ENCODE measurements at regions not wholly inside any gene's neighbourhood (a gene's known extent, or its start where the extent isn't known, plus 50 kb on each side); places are given as distances from the start of the nearest gene placed in this dataset.

DNA sequence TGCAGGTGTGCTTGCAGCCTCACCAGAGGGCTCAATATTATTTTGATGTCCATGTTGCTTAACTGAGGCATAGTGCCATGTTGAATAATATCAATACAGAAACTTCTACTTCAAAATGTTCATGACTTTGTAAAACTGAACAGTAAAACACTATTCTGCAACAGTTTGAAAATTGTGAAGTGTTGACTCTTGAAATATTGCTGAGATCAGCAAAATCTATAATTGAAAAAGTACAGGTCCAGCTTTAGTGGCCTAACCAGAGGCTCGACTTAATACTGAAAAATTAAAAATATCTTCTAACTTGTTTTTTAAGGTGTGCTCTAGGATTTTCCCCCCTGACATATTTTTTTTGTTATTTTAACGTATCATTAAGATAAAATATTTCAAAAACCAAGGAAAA is 1460.7 kb downstream of the EFNB2 start (continued):
- TF ChIP-seq, protein P1, sequence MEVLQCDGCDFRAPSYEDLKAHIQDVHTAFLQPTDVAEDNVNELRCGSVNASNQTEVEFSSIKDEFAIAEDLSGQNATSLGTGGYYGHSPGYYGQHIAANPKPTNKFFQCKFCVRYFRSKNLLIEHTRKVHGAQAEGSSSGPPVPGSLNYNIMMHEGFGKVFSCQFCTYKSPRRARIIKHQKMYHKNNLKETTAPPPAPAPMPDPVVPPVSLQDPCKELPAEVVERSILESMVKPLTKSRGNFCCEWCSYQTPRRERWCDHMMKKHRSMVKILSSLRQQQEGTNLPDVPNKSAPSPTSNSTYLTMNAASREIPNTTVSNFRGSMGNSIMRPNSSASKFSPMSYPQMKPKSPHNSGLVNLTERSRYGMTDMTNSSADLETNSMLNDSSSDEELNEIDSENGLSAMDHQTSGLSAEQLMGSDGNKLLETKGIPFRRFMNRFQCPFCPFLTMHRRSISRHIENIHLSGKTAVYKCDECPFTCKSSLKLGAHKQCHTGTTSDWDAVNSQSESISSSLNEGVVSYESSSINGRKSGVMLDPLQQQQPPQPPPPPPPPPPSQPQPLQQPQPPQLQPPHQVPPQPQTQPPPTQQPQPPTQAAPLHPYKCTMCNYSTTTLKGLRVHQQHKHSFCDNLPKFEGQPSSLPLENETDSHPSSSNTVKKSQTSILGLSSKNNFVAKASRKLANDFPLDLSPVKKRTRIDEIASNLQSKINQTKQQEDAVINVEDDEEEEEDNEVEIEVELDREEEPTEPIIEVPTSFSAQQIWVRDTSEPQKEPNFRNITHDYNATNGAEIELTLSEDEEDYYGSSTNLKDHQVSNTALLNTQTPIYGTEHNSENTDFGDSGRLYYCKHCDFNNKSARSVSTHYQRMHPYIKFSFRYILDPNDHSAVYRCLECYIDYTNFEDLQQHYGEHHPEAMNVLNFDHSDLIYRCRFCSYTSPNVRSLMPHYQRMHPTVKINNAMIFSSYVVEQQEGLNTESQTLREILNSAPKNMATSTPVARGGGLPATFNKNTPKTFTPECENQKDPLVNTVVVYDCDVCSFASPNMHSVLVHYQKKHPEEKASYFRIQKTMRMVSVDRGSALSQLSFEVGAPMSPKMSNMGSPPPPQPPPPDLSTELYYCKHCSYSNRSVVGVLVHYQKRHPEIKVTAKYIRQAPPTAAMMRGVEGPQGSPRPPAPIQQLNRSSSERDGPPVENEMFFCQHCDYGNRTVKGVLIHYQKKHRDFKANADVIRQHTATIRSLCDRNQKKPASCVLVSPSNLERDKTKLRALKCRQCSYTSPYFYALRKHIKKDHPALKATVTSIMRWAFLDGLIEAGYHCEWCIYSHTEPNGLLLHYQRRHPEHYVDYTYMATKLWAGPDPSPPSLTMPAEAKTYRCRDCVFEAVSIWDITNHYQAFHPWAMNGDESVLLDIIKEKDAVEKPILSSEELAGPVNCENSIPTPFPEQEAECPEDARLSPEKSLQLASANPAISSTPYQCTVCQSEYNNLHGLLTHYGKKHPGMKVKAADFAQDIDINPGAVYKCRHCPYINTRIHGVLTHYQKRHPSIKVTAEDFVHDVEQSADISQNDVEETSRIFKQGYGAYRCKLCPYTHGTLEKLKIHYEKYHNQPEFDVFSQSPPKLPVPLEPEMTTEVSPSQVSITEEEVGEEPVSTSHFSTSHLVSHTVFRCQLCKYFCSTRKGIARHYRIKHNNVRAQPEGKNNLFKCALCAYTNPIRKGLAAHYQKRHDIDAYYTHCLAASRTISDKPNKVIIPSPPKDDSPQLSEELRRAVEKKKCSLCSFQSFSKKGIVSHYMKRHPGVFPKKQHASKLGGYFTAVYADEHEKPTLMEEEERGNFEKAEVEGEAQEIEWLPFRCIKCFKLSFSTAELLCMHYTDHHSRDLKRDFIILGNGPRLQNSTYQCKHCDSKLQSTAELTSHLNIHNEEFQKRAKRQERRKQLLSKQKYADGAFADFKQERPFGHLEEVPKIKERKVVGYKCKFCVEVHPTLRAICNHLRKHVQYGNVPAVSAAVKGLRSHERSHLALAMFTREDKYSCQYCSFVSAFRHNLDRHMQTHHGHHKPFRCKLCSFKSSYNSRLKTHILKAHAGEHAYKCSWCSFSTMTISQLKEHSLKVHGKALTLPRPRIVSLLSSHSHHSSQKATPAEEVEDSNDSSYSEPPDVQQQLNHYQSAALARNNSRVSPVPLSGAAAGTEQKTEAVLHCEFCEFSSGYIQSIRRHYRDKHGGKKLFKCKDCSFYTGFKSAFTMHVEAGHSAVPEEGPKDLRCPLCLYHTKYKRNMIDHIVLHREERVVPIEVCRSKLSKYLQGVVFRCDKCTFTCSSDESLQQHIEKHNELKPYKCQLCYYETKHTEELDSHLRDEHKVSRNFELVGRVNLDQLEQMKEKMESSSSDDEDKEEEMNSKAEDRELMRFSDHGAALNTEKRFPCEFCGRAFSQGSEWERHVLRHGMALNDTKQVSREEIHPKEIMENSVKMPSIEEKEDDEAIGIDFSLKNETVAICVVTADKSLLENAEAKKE (CRISPR knock-in tag; IDR thresholded peaks at IDR 0.05) = no peak
- TF ChIP-seq ZNF331 (CRISPR knock-in tag; IDR thresholded peaks at IDR 0.05; ENCODE audit: low read depth) (no peak), NANOG (IDR thresholded peaks at IDR 0.05; ENCODE audit: borderline replicate concordance) (no peak)
- TF ChIP-seq, protein P2, sequence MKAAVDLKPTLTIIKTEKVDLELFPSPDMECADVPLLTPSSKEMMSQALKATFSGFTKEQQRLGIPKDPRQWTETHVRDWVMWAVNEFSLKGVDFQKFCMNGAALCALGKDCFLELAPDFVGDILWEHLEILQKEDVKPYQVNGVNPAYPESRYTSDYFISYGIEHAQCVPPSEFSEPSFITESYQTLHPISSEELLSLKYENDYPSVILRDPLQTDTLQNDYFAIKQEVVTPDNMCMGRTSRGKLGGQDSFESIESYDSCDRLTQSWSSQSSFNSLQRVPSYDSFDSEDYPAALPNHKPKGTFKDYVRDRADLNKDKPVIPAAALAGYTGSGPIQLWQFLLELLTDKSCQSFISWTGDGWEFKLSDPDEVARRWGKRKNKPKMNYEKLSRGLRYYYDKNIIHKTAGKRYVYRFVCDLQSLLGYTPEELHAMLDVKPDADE (IDR thresholded peaks at IDR 0.05) = no peak

DNA sequence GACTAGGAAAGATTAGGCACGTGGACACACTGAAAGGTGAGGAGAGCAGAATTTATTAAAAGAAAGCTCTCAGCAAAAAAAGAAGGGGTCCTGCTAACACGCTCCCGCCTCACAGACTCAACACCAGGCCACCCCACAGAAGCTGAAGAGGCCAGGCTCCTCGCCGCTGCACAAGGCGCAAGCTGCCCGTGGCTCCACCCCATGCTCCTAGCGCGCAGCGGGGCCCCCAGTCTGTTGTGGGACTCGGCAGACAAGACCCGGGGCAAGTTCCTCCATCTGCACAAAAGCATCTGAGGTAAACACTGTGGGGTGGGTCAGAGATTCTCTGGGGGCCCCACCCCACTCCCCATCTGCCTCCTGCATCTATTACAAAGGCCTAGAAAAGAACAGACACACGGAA is 1462.4 kb downstream of the EFNB2 start:
- no peaks in the 10 kb centered on the region for H3K27me3 ChIP-seq (ENCODE audit: insufficient read depth)
- DNase-seq (ENCODE audit: low spot score) (no peak), ATAC-seq (no peak)
- no peaks in the 10 kb centered on the region for H3K79me2 ChIP-seq (replicated peaks; ENCODE audit: insufficient read depth)
- no peak overlapping the region for H3K4me3 Mint-ChIP-seq
- H3K4me3 ChIP-seq = no peak overlapping the region
- no peak for TF ChIP-seq JUNB (IDR thresholded peaks at IDR 0.05; ENCODE audit: unreplicated experiment)
- TF ChIP-seq STAT1 (IDR thresholded peaks at IDR 0.05; ENCODE audit: unreplicated experiment) = no peak
- TF ChIP-seq, protein P2 (IDR thresholded peaks at IDR 0.05) = no peak
- no peak for TF ChIP-seq EZH2phosphoT487 (IDR thresholded peaks at IDR 0.05; ENCODE audit: unreplicated experiment)
- TF ChIP-seq, protein P3, sequence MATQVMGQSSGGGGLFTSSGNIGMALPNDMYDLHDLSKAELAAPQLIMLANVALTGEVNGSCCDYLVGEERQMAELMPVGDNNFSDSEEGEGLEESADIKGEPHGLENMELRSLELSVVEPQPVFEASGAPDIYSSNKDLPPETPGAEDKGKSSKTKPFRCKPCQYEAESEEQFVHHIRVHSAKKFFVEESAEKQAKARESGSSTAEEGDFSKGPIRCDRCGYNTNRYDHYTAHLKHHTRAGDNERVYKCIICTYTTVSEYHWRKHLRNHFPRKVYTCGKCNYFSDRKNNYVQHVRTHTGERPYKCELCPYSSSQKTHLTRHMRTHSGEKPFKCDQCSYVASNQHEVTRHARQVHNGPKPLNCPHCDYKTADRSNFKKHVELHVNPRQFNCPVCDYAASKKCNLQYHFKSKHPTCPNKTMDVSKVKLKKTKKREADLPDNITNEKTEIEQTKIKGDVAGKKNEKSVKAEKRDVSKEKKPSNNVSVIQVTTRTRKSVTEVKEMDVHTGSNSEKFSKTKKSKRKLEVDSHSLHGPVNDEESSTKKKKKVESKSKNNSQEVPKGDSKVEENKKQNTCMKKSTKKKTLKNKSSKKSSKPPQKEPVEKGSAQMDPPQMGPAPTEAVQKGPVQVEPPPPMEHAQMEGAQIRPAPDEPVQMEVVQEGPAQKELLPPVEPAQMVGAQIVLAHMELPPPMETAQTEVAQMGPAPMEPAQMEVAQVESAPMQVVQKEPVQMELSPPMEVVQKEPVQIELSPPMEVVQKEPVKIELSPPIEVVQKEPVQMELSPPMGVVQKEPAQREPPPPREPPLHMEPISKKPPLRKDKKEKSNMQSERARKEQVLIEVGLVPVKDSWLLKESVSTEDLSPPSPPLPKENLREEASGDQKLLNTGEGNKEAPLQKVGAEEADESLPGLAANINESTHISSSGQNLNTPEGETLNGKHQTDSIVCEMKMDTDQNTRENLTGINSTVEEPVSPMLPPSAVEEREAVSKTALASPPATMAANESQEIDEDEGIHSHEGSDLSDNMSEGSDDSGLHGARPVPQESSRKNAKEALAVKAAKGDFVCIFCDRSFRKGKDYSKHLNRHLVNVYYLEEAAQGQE (IDR thresholded peaks at IDR 0.05; ENCODE audit: unreplicated experiment) = no peak
- no peak for TF ChIP-seq ZNF114 (CRISPR knock-in tag; IDR thresholded peaks at IDR 0.05)
- TF ChIP-seq, protein P4, sequence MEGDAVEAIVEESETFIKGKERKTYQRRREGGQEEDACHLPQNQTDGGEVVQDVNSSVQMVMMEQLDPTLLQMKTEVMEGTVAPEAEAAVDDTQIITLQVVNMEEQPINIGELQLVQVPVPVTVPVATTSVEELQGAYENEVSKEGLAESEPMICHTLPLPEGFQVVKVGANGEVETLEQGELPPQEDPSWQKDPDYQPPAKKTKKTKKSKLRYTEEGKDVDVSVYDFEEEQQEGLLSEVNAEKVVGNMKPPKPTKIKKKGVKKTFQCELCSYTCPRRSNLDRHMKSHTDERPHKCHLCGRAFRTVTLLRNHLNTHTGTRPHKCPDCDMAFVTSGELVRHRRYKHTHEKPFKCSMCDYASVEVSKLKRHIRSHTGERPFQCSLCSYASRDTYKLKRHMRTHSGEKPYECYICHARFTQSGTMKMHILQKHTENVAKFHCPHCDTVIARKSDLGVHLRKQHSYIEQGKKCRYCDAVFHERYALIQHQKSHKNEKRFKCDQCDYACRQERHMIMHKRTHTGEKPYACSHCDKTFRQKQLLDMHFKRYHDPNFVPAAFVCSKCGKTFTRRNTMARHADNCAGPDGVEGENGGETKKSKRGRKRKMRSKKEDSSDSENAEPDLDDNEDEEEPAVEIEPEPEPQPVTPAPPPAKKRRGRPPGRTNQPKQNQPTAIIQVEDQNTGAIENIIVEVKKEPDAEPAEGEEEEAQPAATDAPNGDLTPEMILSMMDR (conservative IDR thresholded peaks at IDR 0.05; ENCODE audit: low read depth in 2 of 2) = no peak
- no peaks in the 10 kb centered on the region; the same call in 1 of the 2 replicates for H3K36me3 ChIP-seq (ENCODE audit: insufficient read depth)
- no peaks in the 10 kb centered on the region for H3K9me3 Mint-ChIP-seq
- H3F3A ChIP-seq (replicated peaks; ENCODE audit: low read depth) = no peaks in the 10 kb centered on the region
- no peak overlapping the region for H3K4me2 ChIP-seq
- H3K4me1 ChIP-seq (ENCODE audit: insufficient read depth) = no peaks in the 10 kb centered on the region
- H3K36me3 Mint-ChIP-seq (ENCODE audit: low read depth) = no peaks in the 10 kb centered on the region
- H3K4me1 Mint-ChIP-seq = no peaks in the 10 kb centered on the region
- H4K20me1 ChIP-seq (replicated peaks; ENCODE audit: insufficient read depth) = no peaks in the 10 kb centered on the region
- no peak overlapping the region; the same call in 1 of the 2 replicates for H3K27ac Mint-ChIP-seq
- no peaks in the 10 kb centered on the region for H3K27me3 Mint-ChIP-seq (ENCODE audit: insufficient read depth, low read depth, poor library complexity)
- no peaks in the 10 kb centered on the region for H3K9me2 ChIP-seq (ENCODE audit: insufficient read depth)
- no peak overlapping the region for H3K27ac ChIP-seq (ENCODE audit: low read depth)
- H2AFZ ChIP-seq = no peak overlapping the region

Data from GM23338 (cell line).